Neural cell (in vitro differentiated cells): ENCODE measurements at regions not wholly inside any gene's neighbourhood (a gene's known extent, or its start where the extent isn't known, plus 50 kb on each side); places are given as distances from the start of the nearest gene placed in this dataset.

Experiments
- CTCF ChIP-seq: fragments of 450-650 bp; IDR thresholded peaks from 2 replicates; pipeline ENCODE4 v1.5.1; 2014; ENCODE audit warnings: antibody characterized with exemption, mild to moderate bottlenecking, moderate library complexity; ENCODE audit not compliant: poor library complexity, severe bottlenecking
- EZH2 ChIP-seq: fragments of 200-600, 300-800 bp; shearing (Covaris generic), sonication (generic); IDR thresholded peaks from 2 replicates; pipeline ENCODE4 v1.6.1; 2014; ENCODE audit warnings: antibody characterized with exemption, low read length, borderline replicate concordance, mild to moderate bottlenecking; ENCODE audit not compliant: insufficient read depth, poor library complexity, severe bottlenecking
- POLR2AphosphoS5 ChIP-seq: IDR thresholded peaks from 2 replicates; pipeline ENCODE4 v1.6.1; 2012
- SMC3 ChIP-seq: fragments of 450-650 bp; conservative IDR thresholded peaks from 2 replicates; pipeline ENCODE4 v1.6.1; 2014; ENCODE audit warnings: antibody characterized with exemption, mild to moderate bottlenecking, moderate library complexity; ENCODE audit not compliant: poor library complexity

- TF ChIP-seq CTCF (no peak), EZH2 (no peak), POLR2AphosphoS5 (no peak), SMC3 (no peak)
These were observed 375.2 kb upstream of the CTSO start for GRCh38 chr4:156328882-156329281.
